ENCODE measurements at regions not wholly inside any gene's neighbourhood (a gene's known extent, or its start where the extent isn't known, plus 50 kb on each side); places are given as distances from the start of the nearest gene placed in this dataset.

DNA sequence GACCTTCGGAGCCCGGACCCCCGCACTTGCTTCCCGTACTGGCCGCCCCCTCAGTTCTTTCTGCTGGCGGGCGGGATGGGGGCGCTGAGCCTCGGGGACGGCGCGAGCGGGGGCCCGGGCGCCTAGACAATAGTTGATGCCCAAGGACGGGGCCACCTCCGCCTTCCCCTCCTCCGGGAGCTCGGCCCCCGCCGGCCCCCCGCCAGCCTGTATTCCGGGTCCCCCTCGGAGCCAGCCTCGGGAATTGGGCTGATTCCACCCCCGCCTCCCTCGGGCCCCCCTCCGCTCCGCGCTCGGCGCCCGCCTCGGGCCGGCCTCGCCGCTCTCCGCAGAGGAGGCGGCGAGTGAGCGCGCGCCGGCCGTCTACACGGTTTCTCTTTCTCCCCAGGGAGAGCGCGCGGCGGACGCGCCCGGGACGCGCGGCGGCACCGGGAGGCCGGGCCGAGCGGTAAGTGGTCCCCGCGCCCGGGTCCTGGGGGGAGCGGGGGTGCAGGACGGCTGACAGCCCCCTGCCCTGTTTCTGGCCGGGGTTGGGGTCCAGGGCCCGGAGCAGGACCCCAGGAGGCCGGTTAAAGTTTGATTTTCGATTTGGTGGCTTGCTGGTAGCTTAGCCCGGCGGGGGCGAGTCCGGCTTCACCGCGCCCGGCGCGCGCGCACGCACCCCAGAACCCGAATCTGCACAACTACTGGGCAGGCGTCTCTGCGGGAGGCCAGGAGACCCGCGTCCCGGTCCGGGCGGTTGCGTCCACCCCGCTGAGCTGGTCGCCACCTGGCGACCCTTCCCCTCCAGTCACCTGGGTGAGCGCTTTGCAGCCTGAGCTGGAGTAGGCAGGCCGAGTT is 413.7 kb downstream of the PCNX1 start (continued):
- TF ChIP-seq, protein P1, sequence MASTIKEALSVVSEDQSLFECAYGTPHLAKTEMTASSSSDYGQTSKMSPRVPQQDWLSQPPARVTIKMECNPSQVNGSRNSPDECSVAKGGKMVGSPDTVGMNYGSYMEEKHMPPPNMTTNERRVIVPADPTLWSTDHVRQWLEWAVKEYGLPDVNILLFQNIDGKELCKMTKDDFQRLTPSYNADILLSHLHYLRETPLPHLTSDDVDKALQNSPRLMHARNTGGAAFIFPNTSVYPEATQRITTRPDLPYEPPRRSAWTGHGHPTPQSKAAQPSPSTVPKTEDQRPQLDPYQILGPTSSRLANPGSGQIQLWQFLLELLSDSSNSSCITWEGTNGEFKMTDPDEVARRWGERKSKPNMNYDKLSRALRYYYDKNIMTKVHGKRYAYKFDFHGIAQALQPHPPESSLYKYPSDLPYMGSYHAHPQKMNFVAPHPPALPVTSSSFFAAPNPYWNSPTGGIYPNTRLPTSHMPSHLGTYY (CRISPR knock-in tag; IDR thresholded peaks at IDR 0.05) = no peak
- TF ChIP-seq TEAD1 (CRISPR knock-in tag; IDR thresholded peaks at IDR 0.05) (peak; percentile 68; the same call in 1 of the 2 replicates), MXD4 (CRISPR knock-in tag; IDR thresholded peaks at IDR 0.05; ENCODE audit: borderline replicate concordance) (no peak), TCF7 (CRISPR knock-in tag; IDR thresholded peaks at IDR 0.05; ENCODE audit: low read depth) (no peak), ZNF416 (CRISPR knock-in tag; IDR thresholded peaks at IDR 0.05) (0 out of 2 replicates have a peak, but pooled peaks have one; percentile 26), SMAD4 (CRISPR knock-in tag; IDR thresholded peaks at IDR 0.05) (no peak), ZSCAN18 (CRISPR knock-in tag; IDR thresholded peaks at IDR 0.05) (no peak), ZNF317 (CRISPR knock-in tag; IDR thresholded peaks at IDR 0.05; ENCODE audit: borderline replicate concordance, low read depth) (no peak), NFE2L1 (CRISPR knock-in tag; IDR thresholded peaks at IDR 0.05) (no peak), IRF2 (CRISPR knock-in tag; IDR thresholded peaks at IDR 0.05; ENCODE audit: borderline replicate concordance, low read depth) (0 out of 2 replicates have a peak, but pooled peaks have one; percentile 31), ZBTB21 (CRISPR knock-in tag; IDR thresholded peaks at IDR 0.05; ENCODE audit: borderline replicate concordance) (no peak), FOXK1 (CRISPR knock-in tag; IDR thresholded peaks at IDR 0.05) (peak; percentile 49; the same call in 1 of the 2 replicates), MYBL2 (CRISPR knock-in tag; IDR thresholded peaks at IDR 0.05) (peak; percentile 47; the same call in 1 of the 2 replicates), TEAD4 (CRISPR knock-in tag; IDR thresholded peaks at IDR 0.05) (no peak), CDX4 (CRISPR knock-in tag; IDR thresholded peaks at IDR 0.05; ENCODE audit: borderline replicate concordance) (no peak), CREB1 (CRISPR knock-in tag; IDR thresholded peaks at IDR 0.05) (no peak), STAT6 (CRISPR knock-in tag; conservative IDR thresholded peaks at IDR 0.05; ENCODE audit: low read depth) (no peak), SMAD3 (CRISPR knock-in tag; IDR thresholded peaks at IDR 0.05; ENCODE audit: borderline replicate concordance) (no peak), ATF1 (CRISPR knock-in tag; IDR thresholded peaks at IDR 0.05) (0 out of 2 replicates have a peak, but pooled peaks have one; percentile 20), KAT7 (CRISPR knock-in tag; IDR thresholded peaks at IDR 0.05; ENCODE audit: borderline replicate concordance) (0 out of 2 replicates have a peak, but pooled peaks have one; percentile 87)
- TF ChIP-seq, protein P2, sequence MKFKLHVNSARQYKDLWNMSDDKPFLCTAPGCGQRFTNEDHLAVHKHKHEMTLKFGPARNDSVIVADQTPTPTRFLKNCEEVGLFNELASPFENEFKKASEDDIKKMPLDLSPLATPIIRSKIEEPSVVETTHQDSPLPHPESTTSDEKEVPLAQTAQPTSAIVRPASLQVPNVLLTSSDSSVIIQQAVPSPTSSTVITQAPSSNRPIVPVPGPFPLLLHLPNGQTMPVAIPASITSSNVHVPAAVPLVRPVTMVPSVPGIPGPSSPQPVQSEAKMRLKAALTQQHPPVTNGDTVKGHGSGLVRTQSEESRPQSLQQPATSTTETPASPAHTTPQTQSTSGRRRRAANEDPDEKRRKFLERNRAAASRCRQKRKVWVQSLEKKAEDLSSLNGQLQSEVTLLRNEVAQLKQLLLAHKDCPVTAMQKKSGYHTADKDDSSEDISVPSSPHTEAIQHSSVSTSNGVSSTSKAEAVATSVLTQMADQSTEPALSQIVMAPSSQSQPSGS (CRISPR knock-in tag; IDR thresholded peaks at IDR 0.05; ENCODE audit: borderline replicate concordance, low read depth) = no peak
- TF ChIP-seq, protein P3, sequence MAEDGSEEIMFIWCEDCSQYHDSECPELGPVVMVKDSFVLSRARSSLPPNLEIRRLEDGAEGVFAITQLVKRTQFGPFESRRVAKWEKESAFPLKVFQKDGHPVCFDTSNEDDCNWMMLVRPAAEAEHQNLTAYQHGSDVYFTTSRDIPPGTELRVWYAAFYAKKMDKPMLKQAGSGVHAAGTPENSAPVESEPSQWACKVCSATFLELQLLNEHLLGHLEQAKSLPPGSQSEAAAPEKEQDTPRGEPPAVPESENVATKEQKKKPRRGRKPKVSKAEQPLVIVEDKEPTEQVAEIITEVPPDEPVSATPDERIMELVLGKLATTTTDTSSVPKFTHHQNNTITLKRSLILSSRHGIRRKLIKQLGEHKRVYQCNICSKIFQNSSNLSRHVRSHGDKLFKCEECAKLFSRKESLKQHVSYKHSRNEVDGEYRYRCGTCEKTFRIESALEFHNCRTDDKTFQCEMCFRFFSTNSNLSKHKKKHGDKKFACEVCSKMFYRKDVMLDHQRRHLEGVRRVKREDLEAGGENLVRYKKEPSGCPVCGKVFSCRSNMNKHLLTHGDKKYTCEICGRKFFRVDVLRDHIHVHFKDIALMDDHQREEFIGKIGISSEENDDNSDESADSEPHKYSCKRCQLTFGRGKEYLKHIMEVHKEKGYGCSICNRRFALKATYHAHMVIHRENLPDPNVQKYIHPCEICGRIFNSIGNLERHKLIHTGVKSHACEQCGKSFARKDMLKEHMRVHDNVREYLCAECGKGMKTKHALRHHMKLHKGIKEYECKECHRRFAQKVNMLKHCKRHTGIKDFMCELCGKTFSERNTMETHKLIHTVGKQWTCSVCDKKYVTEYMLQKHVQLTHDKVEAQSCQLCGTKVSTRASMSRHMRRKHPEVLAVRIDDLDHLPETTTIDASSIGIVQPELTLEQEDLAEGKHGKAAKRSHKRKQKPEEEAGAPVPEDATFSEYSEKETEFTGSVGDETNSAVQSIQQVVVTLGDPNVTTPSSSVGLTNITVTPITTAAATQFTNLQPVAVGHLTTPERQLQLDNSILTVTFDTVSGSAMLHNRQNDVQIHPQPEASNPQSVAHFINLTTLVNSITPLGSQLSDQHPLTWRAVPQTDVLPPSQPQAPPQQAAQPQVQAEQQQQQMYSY (CRISPR knock-in tag; IDR thresholded peaks at IDR 0.05) = no peak
- TF ChIP-seq, protein P4, sequence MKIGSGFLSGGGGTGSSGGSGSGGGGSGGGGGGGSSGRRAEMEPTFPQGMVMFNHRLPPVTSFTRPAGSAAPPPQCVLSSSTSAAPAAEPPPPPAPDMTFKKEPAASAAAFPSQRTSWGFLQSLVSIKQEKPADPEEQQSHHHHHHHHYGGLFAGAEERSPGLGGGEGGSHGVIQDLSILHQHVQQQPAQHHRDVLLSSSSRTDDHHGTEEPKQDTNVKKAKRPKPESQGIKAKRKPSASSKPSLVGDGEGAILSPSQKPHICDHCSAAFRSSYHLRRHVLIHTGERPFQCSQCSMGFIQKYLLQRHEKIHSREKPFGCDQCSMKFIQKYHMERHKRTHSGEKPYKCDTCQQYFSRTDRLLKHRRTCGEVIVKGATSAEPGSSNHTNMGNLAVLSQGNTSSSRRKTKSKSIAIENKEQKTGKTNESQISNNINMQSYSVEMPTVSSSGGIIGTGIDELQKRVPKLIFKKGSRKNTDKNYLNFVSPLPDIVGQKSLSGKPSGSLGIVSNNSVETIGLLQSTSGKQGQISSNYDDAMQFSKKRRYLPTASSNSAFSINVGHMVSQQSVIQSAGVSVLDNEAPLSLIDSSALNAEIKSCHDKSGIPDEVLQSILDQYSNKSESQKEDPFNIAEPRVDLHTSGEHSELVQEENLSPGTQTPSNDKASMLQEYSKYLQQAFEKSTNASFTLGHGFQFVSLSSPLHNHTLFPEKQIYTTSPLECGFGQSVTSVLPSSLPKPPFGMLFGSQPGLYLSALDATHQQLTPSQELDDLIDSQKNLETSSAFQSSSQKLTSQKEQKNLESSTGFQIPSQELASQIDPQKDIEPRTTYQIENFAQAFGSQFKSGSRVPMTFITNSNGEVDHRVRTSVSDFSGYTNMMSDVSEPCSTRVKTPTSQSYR (CRISPR knock-in tag; IDR thresholded peaks at IDR 0.05) = no peak

All from WTC11 (cell line).